ENCODE measurements at regions not wholly inside any gene's neighbourhood (a gene's known extent, or its start where the extent isn't known, plus 50 kb on each side); places are given as distances from the start of the nearest gene placed in this dataset.

- DNase-seq = no peak
- intact Hi-C loops (cut with micrococcal nuclease) = no loop called here
- TF ChIP-seq, protein P1, sequence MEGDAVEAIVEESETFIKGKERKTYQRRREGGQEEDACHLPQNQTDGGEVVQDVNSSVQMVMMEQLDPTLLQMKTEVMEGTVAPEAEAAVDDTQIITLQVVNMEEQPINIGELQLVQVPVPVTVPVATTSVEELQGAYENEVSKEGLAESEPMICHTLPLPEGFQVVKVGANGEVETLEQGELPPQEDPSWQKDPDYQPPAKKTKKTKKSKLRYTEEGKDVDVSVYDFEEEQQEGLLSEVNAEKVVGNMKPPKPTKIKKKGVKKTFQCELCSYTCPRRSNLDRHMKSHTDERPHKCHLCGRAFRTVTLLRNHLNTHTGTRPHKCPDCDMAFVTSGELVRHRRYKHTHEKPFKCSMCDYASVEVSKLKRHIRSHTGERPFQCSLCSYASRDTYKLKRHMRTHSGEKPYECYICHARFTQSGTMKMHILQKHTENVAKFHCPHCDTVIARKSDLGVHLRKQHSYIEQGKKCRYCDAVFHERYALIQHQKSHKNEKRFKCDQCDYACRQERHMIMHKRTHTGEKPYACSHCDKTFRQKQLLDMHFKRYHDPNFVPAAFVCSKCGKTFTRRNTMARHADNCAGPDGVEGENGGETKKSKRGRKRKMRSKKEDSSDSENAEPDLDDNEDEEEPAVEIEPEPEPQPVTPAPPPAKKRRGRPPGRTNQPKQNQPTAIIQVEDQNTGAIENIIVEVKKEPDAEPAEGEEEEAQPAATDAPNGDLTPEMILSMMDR (IDR thresholded peaks at IDR 0.05) = no peak
- H3K27ac Mint-ChIP-seq = no peak overlapping the region
- ChIA-PET CTCF (interaction anchor here (1.5 kb wide), 1 partner anchor 10 kb away, joined by 3 read pairs; no protein-coding TSS in a partner anchor), POLR2A (no interaction called here)
- no peaks in the 10 kb centered on the region for H3K9me3 Mint-ChIP-seq
- H3K4me3 Mint-ChIP-seq = no peak overlapping the region
- H3K4me1 Mint-ChIP-seq (ENCODE audit: low read depth) = no peaks in the 10 kb centered on the region
- H3K36me3 Mint-ChIP-seq (ENCODE audit: low read depth) = no peaks in the 10 kb centered on the region
- ATAC-seq = no peak
- H3K27me3 Mint-ChIP-seq = peaks cover 4% of the 10 kb centered on the region
These were observed 84.0 kb downstream of the PALM2AKAP2 start for GRCh38 chr9:109863961-109864360.

GRCh38 chr9:109865521-109865920 is 85.5 kb downstream of the PALM2AKAP2 start:
- no peak for DNase-seq
- Mint-ChIP-seq H3K27ac (no peak overlapping the region), H3K4me1 (ENCODE audit: low read depth) (no peaks in the 10 kb centered on the region), H3K27me3 (peaks cover 8% of the 10 kb centered on the region), H3K36me3 (ENCODE audit: low read depth) (no peaks in the 10 kb centered on the region), H3K4me3 (no peak overlapping the region), H3K9me3 (no peaks in the 10 kb centered on the region)
- ATAC-seq = no peak
- intact Hi-C loops (cut with micrococcal nuclease) = no loop called here
- TF ChIP-seq, protein P1 (IDR thresholded peaks at IDR 0.05) = no peak
- CTCF ChIA-PET = no interaction called here
- POLR2A ChIA-PET = no interaction called here

GRCh38 chr9:109868207-109868606 is 88.2 kb downstream of the PALM2AKAP2 start:
- intact Hi-C loops (cut with micrococcal nuclease) = no loop called here
- CTCF ChIA-PET = no interaction called here
- peaks cover 10% of the 10 kb centered on the region for H3K27me3 Mint-ChIP-seq
- TF ChIP-seq, protein P1 (IDR thresholded peaks at IDR 0.05) = no peak
- POLR2A ChIA-PET = interaction anchor here (1.2 kb wide), 1 partner anchor 14 kb away, joined by 3 read pairs; no protein-coding TSS in a partner anchor
- H3K4me3 Mint-ChIP-seq = no peak overlapping the region
- DNase-seq (no peak), ATAC-seq (no peak)
- H3K27ac Mint-ChIP-seq = no peak overlapping the region
- H3K36me3 Mint-ChIP-seq (ENCODE audit: low read depth) = no peaks in the 10 kb centered on the region
- H3K9me3 Mint-ChIP-seq = no peaks in the 10 kb centered on the region
- H3K4me1 Mint-ChIP-seq (ENCODE audit: low read depth) = no peaks in the 10 kb centered on the region

DNA sequence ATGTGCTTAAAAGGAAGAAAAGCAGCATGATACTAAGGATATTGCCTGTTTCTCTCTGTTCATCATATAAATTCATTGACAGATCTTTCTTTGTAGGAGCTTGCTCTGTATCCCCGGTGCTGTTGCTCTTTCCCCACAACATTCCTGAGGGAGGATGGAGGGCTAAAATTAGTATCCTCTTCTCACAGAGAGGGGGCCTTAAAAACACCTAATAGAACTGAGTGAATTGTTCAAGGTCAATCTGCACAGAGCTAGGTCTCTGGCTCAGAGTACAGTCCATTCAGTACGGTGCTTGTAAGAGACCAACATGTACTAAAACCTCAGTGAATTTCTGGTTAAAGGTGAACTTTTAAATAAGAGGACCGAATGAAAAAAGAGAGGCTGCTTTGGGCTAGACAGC is 88.7 kb downstream of the PALM2AKAP2 start:
- no peak for DNase-seq
- POLR2A ChIA-PET = interaction anchor here (1.2 kb wide), 1 partner anchor 13 kb away, joined by 3 read pairs; no protein-coding TSS in a partner anchor

DNA sequence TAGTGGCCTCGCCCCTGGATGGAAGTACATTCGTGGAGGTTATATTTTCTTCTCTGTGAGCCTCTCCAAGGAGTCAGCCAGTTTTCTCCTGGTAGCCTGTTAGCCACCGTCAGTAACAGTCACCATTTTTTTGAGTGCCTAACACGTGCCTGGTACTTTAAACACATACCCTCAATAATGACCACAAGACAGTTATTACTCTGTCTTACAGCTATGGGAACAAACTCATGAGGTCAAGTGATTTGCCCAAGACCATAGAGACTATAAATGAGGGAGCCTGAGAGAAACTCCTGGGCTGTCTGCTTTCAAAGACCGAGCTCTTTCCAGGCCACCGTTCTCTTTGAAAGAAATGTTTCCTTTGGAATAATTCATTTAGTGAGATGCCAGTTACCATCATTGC is 90.4 kb downstream of the PALM2AKAP2 start:
- ATAC-seq = no peak
- Mint-ChIP-seq H3K4me3 (no peak overlapping the region), H3K9me3 (no peaks in the 10 kb centered on the region), H3K27me3 (peaks cover 15% of the 10 kb centered on the region), H3K36me3 (ENCODE audit: low read depth) (no peaks in the 10 kb centered on the region), H3K27ac (no peak overlapping the region), H3K4me1 (ENCODE audit: low read depth) (no peaks in the 10 kb centered on the region)
- TF ChIP-seq, protein P1 (IDR thresholded peaks at IDR 0.05) = no peak
- no peak for DNase-seq
- intact Hi-C loops (cut with micrococcal nuclease) = no loop called here
- POLR2A ChIA-PET = no interaction called here
- CTCF ChIA-PET = no interaction called here

More for the DNA sequence above, 88.7 kb downstream of the PALM2AKAP2 start:
- TF ChIP-seq, protein P1 (IDR thresholded peaks at IDR 0.05) = no peak
- H3K4me3 Mint-ChIP-seq = no peak overlapping the region
- H3K4me1 Mint-ChIP-seq (ENCODE audit: low read depth) = no peaks in the 10 kb centered on the region
- H3K9me3 Mint-ChIP-seq = no peaks in the 10 kb centered on the region
- H3K27me3 Mint-ChIP-seq = peaks cover 10% of the 10 kb centered on the region
- intact Hi-C loops (cut with micrococcal nuclease) = no loop called here
- no peak for ATAC-seq
- no peaks in the 10 kb centered on the region for H3K36me3 Mint-ChIP-seq (ENCODE audit: low read depth)
- CTCF ChIA-PET = no interaction called here
- H3K27ac Mint-ChIP-seq = no peak overlapping the region

All from activated CD8-positive, alpha-beta T cell treated with anti-CD3 and anti-CD28 coated beads for 36 hours (primary cell).